Hepatocyte (in vitro differentiated cells): ENCODE measurements at regions not wholly inside any gene's neighbourhood (a gene's known extent, or its start where the extent isn't known, plus 50 kb on each side); places are given as distances from the start of the nearest gene placed in this dataset.
"Not testable (repeated sequence)": the region's sequence is repeated elsewhere in the genome, so short reads cannot be mapped to it uniquely, and the experiment has no call there.

ENCODE experiments used
- DNase-seq: peaks from one replicate; pipeline ENCODE4 v3.0.0-alpha.2; 2016; ENCODE audit warnings: low spot score
- H2AFZ ChIP-seq: fragments of 200-600 bp; sonication (generic); 2 replicates; pipeline ENCODE4 v1.6.0; 2016; ENCODE audit warnings: antibody characterized with exemption, mild to moderate bottlenecking
- H3K27ac ChIP-seq: fragments of 200-600 bp; sonication (generic); 2 replicates; pipeline ENCODE4 v1.5.1; 2016; ENCODE audit warnings: mild to moderate bottlenecking
- H3K27me3 ChIP-seq: fragments of 200-600 bp; sonication (generic); 2 replicates; pipeline ENCODE4 v1.6.1; 2016
- H3K36me3 ChIP-seq: fragments of 200-600 bp; sonication (generic); replicated peaks from 2 replicates; pipeline ENCODE4 v1.5.1; 2016; ENCODE audit warnings: low read depth; ENCODE audit not compliant: insufficient read depth
- H3K4me1 ChIP-seq: fragments of 200-600 bp; sonication (generic); 2 replicates; pipeline ENCODE4 v1.5.1; 2016; ENCODE audit warnings: mild to moderate bottlenecking, moderate library complexity; ENCODE audit not compliant: insufficient read depth
- H3K4me2 ChIP-seq: fragments of 200-600 bp; sonication (generic); 2 replicates; pipeline ENCODE4 v1.6.0; 2016
- H3K4me3 ChIP-seq: fragments of 200-600 bp; sonication (generic); 2 replicates; pipeline ENCODE4 v1.5.1; 2016; ENCODE audit warnings: mild to moderate bottlenecking
- H3K79me2 ChIP-seq: fragments of 200-600 bp; sonication (generic); 2 replicates; pipeline ENCODE4 v1.6.0; 2017; ENCODE audit warnings: mild to moderate bottlenecking
- H3K9me2 ChIP-seq: fragments of 200-600 bp; sonication (generic); replicated peaks from 2 replicates; pipeline ENCODE4 v1.6.0; 2017; ENCODE audit warnings: mild to moderate bottlenecking; ENCODE audit not compliant: insufficient read depth
- H3K9me3 ChIP-seq: fragments of 200-600 bp; sonication (generic); 2 replicates; pipeline ENCODE4 v1.5.1; 2016; ENCODE audit warnings: low read depth, mild to moderate bottlenecking
- H4K20me1 ChIP-seq: fragments of 200-600 bp; sonication (generic); 2 replicates; pipeline ENCODE4 v1.6.0; 2016; ENCODE audit warnings: mild to moderate bottlenecking; ENCODE audit not compliant: insufficient read depth, poor library complexity, severe bottlenecking
- EZH2 ChIP-seq: fragments of 200-600 bp; sonication (generic); IDR thresholded peaks from 2 replicates; pipeline ENCODE4 v1.6.1; 2016; ENCODE audit warnings: antibody characterized with exemption, mild to moderate bottlenecking, borderline replicate concordance
- EZH2phosphoT487 ChIP-seq: fragments of 200-600 bp; sonication (generic); IDR thresholded peaks from one replicate; pipeline ENCODE4 v1.6.1; 2018; ENCODE audit warnings: antibody characterized with exemption, mild to moderate bottlenecking, low read depth, moderate library complexity; ENCODE audit not compliant: unreplicated experiment, severe bottlenecking
- WGBS: methylation state at CpG from one replicate; pipeline ENCODE4 v1.1.6; 2016; ENCODE audit warnings: low lambda C conversion rate; ENCODE audit errors: missing lambda C conversion rate; 5-methylcytosine and 5-hydroxymethylcytosine counted together
- TF ChIP-seq, protein P1 (sequence below): fragments of 200-600 bp; sonication (generic); IDR thresholded peaks from 2 replicates; pipeline ENCODE4 v1.5.1; 2016; ENCODE audit warnings: antibody characterized with exemption, mild to moderate bottlenecking; ENCODE audit not compliant: poor library complexity

DNA sequence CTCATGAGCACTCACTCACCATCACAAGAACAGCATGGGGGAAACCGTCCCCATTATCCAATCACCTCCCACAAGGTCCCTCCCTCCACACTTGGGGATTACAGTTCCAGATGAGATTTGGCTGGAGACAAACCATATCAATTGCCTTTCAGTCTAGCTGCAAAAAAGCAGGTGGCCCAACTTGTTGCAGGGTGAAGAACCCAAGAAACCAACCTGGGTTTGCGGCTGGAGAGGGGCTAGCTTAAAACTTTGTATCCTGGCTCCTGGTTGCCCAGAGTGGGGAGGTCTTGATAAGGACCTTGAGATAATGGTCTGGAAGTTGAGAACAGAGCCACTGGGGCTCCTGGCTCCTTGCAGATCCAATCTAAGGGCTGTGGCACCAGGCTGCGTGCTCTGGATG lies 122.8 kb upstream of the PCBD1 start:
- Histone ChIP-seq H2AFZ (no peak overlapping the region), H3K79me2 (no peaks in the 10 kb centered on the region), H4K20me1 (no peaks in the 10 kb centered on the region), H3K36me3 (no peaks in the 10 kb centered on the region), H3K9me2 (no peaks in the 10 kb centered on the region), H3K27ac (no peak overlapping the region), H3K4me3 (no peak overlapping the region), H3K4me2 (no peak overlapping the region), H3K27me3 (no peaks in the 10 kb centered on the region), H3K4me1 (no peaks in the 10 kb centered on the region), H3K9me3 (no peaks in the 10 kb centered on the region)
- WGBS: 71% methylated on average over 3 of the region's 3 CpGs
- TF ChIP-seq EZH2 (no peak), EZH2phosphoT487 (no peak)
- TF ChIP-seq, protein P1, sequence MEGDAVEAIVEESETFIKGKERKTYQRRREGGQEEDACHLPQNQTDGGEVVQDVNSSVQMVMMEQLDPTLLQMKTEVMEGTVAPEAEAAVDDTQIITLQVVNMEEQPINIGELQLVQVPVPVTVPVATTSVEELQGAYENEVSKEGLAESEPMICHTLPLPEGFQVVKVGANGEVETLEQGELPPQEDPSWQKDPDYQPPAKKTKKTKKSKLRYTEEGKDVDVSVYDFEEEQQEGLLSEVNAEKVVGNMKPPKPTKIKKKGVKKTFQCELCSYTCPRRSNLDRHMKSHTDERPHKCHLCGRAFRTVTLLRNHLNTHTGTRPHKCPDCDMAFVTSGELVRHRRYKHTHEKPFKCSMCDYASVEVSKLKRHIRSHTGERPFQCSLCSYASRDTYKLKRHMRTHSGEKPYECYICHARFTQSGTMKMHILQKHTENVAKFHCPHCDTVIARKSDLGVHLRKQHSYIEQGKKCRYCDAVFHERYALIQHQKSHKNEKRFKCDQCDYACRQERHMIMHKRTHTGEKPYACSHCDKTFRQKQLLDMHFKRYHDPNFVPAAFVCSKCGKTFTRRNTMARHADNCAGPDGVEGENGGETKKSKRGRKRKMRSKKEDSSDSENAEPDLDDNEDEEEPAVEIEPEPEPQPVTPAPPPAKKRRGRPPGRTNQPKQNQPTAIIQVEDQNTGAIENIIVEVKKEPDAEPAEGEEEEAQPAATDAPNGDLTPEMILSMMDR: no peak
- DNase-seq: no peak

DNA sequence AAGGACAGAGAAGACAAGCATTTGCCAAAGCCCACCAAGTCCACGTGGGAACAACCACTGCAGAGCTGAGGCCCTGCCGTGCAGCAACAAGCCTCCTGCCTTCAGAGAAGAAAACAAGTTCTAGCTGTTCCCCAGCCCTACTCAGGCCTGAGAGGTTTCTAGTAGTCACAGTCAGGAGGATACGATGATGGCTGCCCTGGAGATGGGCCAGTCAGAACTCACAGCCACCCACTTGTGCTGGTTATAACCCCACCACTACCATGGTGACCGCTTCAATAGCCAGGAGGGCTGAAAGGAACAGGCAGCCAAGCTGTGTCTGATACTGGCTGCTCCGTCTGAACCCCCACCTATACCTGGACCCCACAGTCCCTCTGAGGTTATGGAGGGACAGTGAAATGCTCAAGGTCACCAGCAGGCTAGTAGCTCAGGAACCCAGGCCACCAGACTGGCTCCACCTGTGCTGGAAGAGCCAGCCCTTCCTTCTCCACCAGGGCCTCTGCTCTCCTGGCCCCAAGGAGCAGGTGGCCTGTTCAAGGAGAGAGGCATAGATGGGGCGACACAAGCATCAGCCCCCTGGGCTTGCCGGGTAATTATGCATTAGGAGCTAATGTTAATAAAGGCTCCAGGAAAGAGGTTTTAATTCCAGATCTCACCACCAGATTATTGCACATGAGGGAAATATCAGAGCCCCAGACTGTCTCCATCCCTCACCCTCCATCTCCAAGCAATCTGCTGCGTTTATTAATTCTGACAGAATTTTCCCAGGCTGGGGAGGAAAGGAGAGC lies 125.8 kb upstream of the PCBD1 start:
- no peaks in the 10 kb centered on the region for H3K4me1 ChIP-seq
- no peak for DNase-seq
- no peaks in the 10 kb centered on the region for H3K9me3 ChIP-seq
- H3K27me3 ChIP-seq: no peaks in the 10 kb centered on the region
- H2AFZ ChIP-seq: no peak overlapping the region
- H3K27ac ChIP-seq: no peak overlapping the region
- H3K4me3 ChIP-seq: no peak overlapping the region
- WGBS: 80% methylated on average over 8 of the region's 8 CpGs
- no peaks in the 10 kb centered on the region for H3K36me3 ChIP-seq
- H3K79me2 ChIP-seq: no peaks in the 10 kb centered on the region
- no peak overlapping the region for H3K4me2 ChIP-seq
- H4K20me1 ChIP-seq: no peaks in the 10 kb centered on the region
- H3K9me2 ChIP-seq: no peaks in the 10 kb centered on the region
- no peak for TF ChIP-seq EZH2phosphoT487
- TF ChIP-seq, protein P1: no peak
- no peak for TF ChIP-seq EZH2

GRCh38 chr10:71015674-71016073 lies 127.3 kb upstream of the PCBD1 start:
- Histone ChIP-seq H3K36me3 (no peaks in the 10 kb centered on the region), H3K4me3 (no peak overlapping the region), H3K9me2 (no peaks in the 10 kb centered on the region), H2AFZ (no peak overlapping the region), H3K79me2 (no peaks in the 10 kb centered on the region), H4K20me1 (no peaks in the 10 kb centered on the region), H3K9me3 (no peaks in the 10 kb centered on the region), H3K27ac (no peak overlapping the region), H3K4me2 (no peak overlapping the region), H3K27me3 (no peaks in the 10 kb centered on the region), H3K4me1 (no peaks in the 10 kb centered on the region)
- no peak for DNase-seq
- 92% methylated on average over 7 of the region's 7 CpGs for WGBS
- TF ChIP-seq EZH2 (no peak), EZH2phosphoT487 (no peak)
- TF ChIP-seq, protein P1: no peak

DNA sequence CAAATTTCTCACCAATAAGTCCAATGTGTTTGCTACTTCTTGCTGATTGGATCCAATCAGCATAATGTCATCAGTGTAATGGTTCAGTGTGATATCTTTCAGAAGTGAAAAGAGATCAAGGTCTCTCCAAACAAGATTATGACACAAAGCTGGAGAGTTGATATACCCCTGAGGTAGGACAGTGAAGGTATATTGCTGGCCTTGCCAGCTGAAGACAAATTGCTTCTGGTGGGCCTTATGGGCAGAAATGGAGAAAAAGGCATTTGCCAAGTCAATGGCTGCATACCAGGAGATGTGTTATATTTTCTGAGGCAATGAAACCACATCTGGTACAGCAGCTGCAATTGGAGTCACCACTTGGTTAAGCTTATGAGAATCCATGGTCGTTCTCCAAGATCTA lies 131.7 kb upstream of the PCBD1 start:
- not testable (repeated sequence) for H3K4me3 ChIP-seq, DNase-seq, H3K9me3 ChIP-seq, H3K4me2 ChIP-seq, H3K27ac ChIP-seq, H3K36me3 ChIP-seq, H2AFZ ChIP-seq, H4K20me1 ChIP-seq, H3K79me2 ChIP-seq, H3K27me3 ChIP-seq, H3K9me2 ChIP-seq, H3K4me1 ChIP-seq
- WGBS: 84% methylated on average over 1 of the region's 1 CpG
